ENCODE measurements at regions not wholly inside any gene's neighbourhood (a gene's known extent, or its start where the extent isn't known, plus 50 kb on each side); places are given as distances from the start of the nearest gene placed in this dataset.

- no peaks in the 10 kb centered on the region for H3K36me3 Mint-ChIP-seq
- no peaks in the 10 kb centered on the region for H3K27me3 Mint-ChIP-seq
- no peak overlapping the region for H3K27ac Mint-ChIP-seq
- no peaks in the 10 kb centered on the region for H3K4me1 Mint-ChIP-seq
- DNase-seq (no peak), ATAC-seq (no peak)
- CTCF ChIA-PET = no interaction called here
- H3K9me3 Mint-ChIP-seq (ENCODE audit: low read depth) = peaks cover 11% of the 10 kb centered on the region
- H3K4me3 Mint-ChIP-seq = no peak overlapping the region
Measured at GRCh38 chr4:22910200-22910599, 217.5 kb downstream of the GBA3 start.

- Mint-ChIP-seq H3K9me3 (ENCODE audit: low read depth) (peaks cover 8% of the 10 kb centered on the region), H3K36me3 (no peaks in the 10 kb centered on the region), H3K4me3 (no peak overlapping the region), H3K27me3 (no peaks in the 10 kb centered on the region), H3K27ac (no peak overlapping the region), H3K4me1 (no peaks in the 10 kb centered on the region)
- CTCF ChIA-PET = interaction anchor here (1.3 kb wide), 1 partner anchor 8 kb away, joined by 3 read pairs; no protein-coding TSS in a partner anchor
- no peak for DNase-seq
- no peak for ATAC-seq
Measured at GRCh38 chr4:22906045-22906444, 213.3 kb downstream of the GBA3 start.

GRCh38 chr4:22903913-22904312 is 211.2 kb downstream of the GBA3 start:
- Mint-ChIP-seq H3K9me3 (ENCODE audit: low read depth) (peaks cover 3% of the 10 kb centered on the region), H3K4me1 (no peaks in the 10 kb centered on the region), H3K27me3 (no peaks in the 10 kb centered on the region), H3K36me3 (no peaks in the 10 kb centered on the region), H3K4me3 (no peak overlapping the region), H3K27ac (no peak overlapping the region)
- ATAC-seq (no peak), DNase-seq (no peak)
- CTCF ChIA-PET = no interaction called here

GRCh38 chr4:22901631-22902030 is 208.9 kb downstream of the GBA3 start:
- no peaks in the 10 kb centered on the region for H3K36me3 Mint-ChIP-seq
- CTCF ChIA-PET = no interaction called here
- H3K27me3 Mint-ChIP-seq = no peaks in the 10 kb centered on the region
- no peaks in the 10 kb centered on the region for H3K9me3 Mint-ChIP-seq (ENCODE audit: low read depth)
- no peaks in the 10 kb centered on the region for H3K4me1 Mint-ChIP-seq
- no peak for ATAC-seq
- DNase-seq = no peak
- H3K27ac Mint-ChIP-seq = no peak overlapping the region
- H3K4me3 Mint-ChIP-seq = no peak overlapping the region

GRCh38 chr4:22900876-22901275 is 208.1 kb downstream of the GBA3 start:
- Mint-ChIP-seq H3K4me1 (no peaks in the 10 kb centered on the region), H3K27ac (no peak overlapping the region), H3K9me3 (ENCODE audit: low read depth) (no peaks in the 10 kb centered on the region), H3K27me3 (no peaks in the 10 kb centered on the region), H3K36me3 (no peaks in the 10 kb centered on the region), H3K4me3 (no peak overlapping the region)
- no peak for ATAC-seq
- DNase-seq = no peak
- CTCF ChIA-PET = no interaction called here

GRCh38 chr4:22897520-22898108 is 204.9 kb downstream of the GBA3 start:
- no peak overlapping the region for H3K4me3 Mint-ChIP-seq
- ATAC-seq (no peak), DNase-seq (no peak)
- no peaks in the 10 kb centered on the region for H3K4me1 Mint-ChIP-seq
- H3K9me3 Mint-ChIP-seq (ENCODE audit: low read depth) = no peaks in the 10 kb centered on the region
- CTCF ChIA-PET = interaction anchor here (1.2 to 1.5 kb wide), 3 partner anchors 8 to 1521 kb away, joined by 3 to 12 read pairs (median 3); no protein-coding TSS in a partner anchor
- H3K27ac Mint-ChIP-seq = no peak overlapping the region
- H3K27me3 Mint-ChIP-seq = no peaks in the 10 kb centered on the region
- H3K36me3 Mint-ChIP-seq = no peaks in the 10 kb centered on the region

GRCh38 chr4:22895482-22895881 is 202.7 kb downstream of the GBA3 start:
- CTCF ChIA-PET = interaction anchor here (0.9 kb wide), 1 partner anchor 1523 kb away, joined by 3 read pairs; no protein-coding TSS in a partner anchor
- peaks cover 2% of the 10 kb centered on the region for H3K9me3 Mint-ChIP-seq (ENCODE audit: low read depth)
- no peak for ATAC-seq
- H3K4me3 Mint-ChIP-seq = no peak overlapping the region
- H3K27me3 Mint-ChIP-seq = no peaks in the 10 kb centered on the region
- no peaks in the 10 kb centered on the region for H3K36me3 Mint-ChIP-seq
- no peak for DNase-seq
- no peaks in the 10 kb centered on the region for H3K4me1 Mint-ChIP-seq
- no peak overlapping the region for H3K27ac Mint-ChIP-seq

- no peaks in the 10 kb centered on the region for H3K4me1 Mint-ChIP-seq
- no peak overlapping the region for H3K4me3 Mint-ChIP-seq
- no peaks in the 10 kb centered on the region for H3K27me3 Mint-ChIP-seq
- H3K9me3 Mint-ChIP-seq (ENCODE audit: low read depth) = no peaks in the 10 kb centered on the region
- no peak overlapping the region for H3K27ac Mint-ChIP-seq
- H3K36me3 Mint-ChIP-seq = no peaks in the 10 kb centered on the region
- ATAC-seq (no peak), DNase-seq (no peak)
- CTCF ChIA-PET = no interaction called here
Measured at GRCh38 chr4:22884157-22884556, 191.4 kb downstream of the GBA3 start.

GRCh38 chr4:22881411-22881810 is 188.7 kb downstream of the GBA3 start:
- Mint-ChIP-seq H3K4me1 (no peaks in the 10 kb centered on the region), H3K27ac (no peak overlapping the region), H3K4me3 (no peak overlapping the region), H3K9me3 (ENCODE audit: low read depth) (peaks cover under 1% of the 10 kb centered on the region), H3K36me3 (no peaks in the 10 kb centered on the region), H3K27me3 (no peaks in the 10 kb centered on the region)
- CTCF ChIA-PET = no interaction called here
- DNase-seq (no peak), ATAC-seq (no peak)

GRCh38 chr4:22877486-22878052 is 184.8 kb downstream of the GBA3 start:
- CTCF ChIA-PET = no interaction called here
- H3K9me3 Mint-ChIP-seq (ENCODE audit: low read depth) = peaks cover 7% of the 10 kb centered on the region
- ATAC-seq (no peak), DNase-seq (no peak)
- no peak overlapping the region for H3K4me3 Mint-ChIP-seq
- H3K27ac Mint-ChIP-seq = no peak overlapping the region
- no peaks in the 10 kb centered on the region for H3K4me1 Mint-ChIP-seq
- no peaks in the 10 kb centered on the region for H3K36me3 Mint-ChIP-seq
- no peaks in the 10 kb centered on the region for H3K27me3 Mint-ChIP-seq

GRCh38 chr4:22876270-22876669 is 183.5 kb downstream of the GBA3 start:
- ATAC-seq (no peak), DNase-seq (no peak)
- H3K4me3 Mint-ChIP-seq = no peak overlapping the region
- CTCF ChIA-PET = no interaction called here
- H3K4me1 Mint-ChIP-seq = no peaks in the 10 kb centered on the region
- H3K27me3 Mint-ChIP-seq = no peaks in the 10 kb centered on the region
- no peak overlapping the region for H3K27ac Mint-ChIP-seq
- H3K9me3 Mint-ChIP-seq (ENCODE audit: low read depth) = peaks cover 7% of the 10 kb centered on the region
- H3K36me3 Mint-ChIP-seq = no peaks in the 10 kb centered on the region

- Mint-ChIP-seq H3K4me1 (no peaks in the 10 kb centered on the region), H3K27ac (no peak overlapping the region), H3K9me3 (ENCODE audit: low read depth) (peaks cover 7% of the 10 kb centered on the region), H3K4me3 (no peak overlapping the region), H3K36me3 (no peaks in the 10 kb centered on the region), H3K27me3 (no peaks in the 10 kb centered on the region)
- DNase-seq = no peak
- CTCF ChIA-PET = interaction anchor here (0.8 kb wide), 1 partner anchor 10 kb away, joined by 3 read pairs; no protein-coding TSS in a partner anchor
- ATAC-seq = no peak
Measured at GRCh38 chr4:22875587-22876257, 183.0 kb downstream of the GBA3 start.

- CTCF ChIA-PET = no interaction called here
- no peak overlapping the region for H3K27ac Mint-ChIP-seq
- no peak for DNase-seq
- no peaks in the 10 kb centered on the region for H3K4me1 Mint-ChIP-seq
- H3K4me3 Mint-ChIP-seq = no peak overlapping the region
- peaks cover 10% of the 10 kb centered on the region for H3K9me3 Mint-ChIP-seq (ENCODE audit: low read depth)
- no peaks in the 10 kb centered on the region for H3K27me3 Mint-ChIP-seq
- ATAC-seq = no peak
- no peaks in the 10 kb centered on the region for H3K36me3 Mint-ChIP-seq
Measured at GRCh38 chr4:22874334-22874912, 181.7 kb downstream of the GBA3 start.

- no peak for ATAC-seq
- no peaks in the 10 kb centered on the region for H3K27me3 Mint-ChIP-seq
- CTCF ChIA-PET = no interaction called here
Measured at GRCh38 chr4:22873899-22874298, 181.2 kb downstream of the GBA3 start.

More at GRCh38 chr4:22873899-22874298, 181.2 kb downstream of the GBA3 start:
- H3K27ac Mint-ChIP-seq = no peak overlapping the region
- H3K4me1 Mint-ChIP-seq = no peaks in the 10 kb centered on the region
- DNase-seq = no peak
- no peak overlapping the region for H3K4me3 Mint-ChIP-seq
- peaks cover 11% of the 10 kb centered on the region for H3K9me3 Mint-ChIP-seq (ENCODE audit: low read depth)
- no peaks in the 10 kb centered on the region for H3K36me3 Mint-ChIP-seq

Measured in activated CD8-positive, alpha-beta memory T cell treated with anti-CD3 and anti-CD28 coated beads, Interleukin-2, amount 10 ng/mL, durations not matched to agents 7 days and 5 days (primary cell).